Fibroblast of the conjunctiva (primary cell): ENCODE measurements at regions not wholly inside any gene's neighbourhood (a gene's known extent, or its start where the extent isn't known, plus 50 kb on each side); places are given as distances from the start of the nearest gene placed in this dataset.
"Not testable (repeated sequence)": the region's sequence is repeated elsewhere in the genome, so short reads cannot be mapped to it uniquely, and the experiment has no call there.

Experiments used
- DNase-seq: peaks from one replicate; pipeline ENCODE4 v3.0.0-alpha.2; 2010; ENCODE audit warnings: low read depth

GRCh38 chr1:147062956-147063355 is 109.3 kb downstream of the PRKAB2 start:
- no peak for DNase-seq

GRCh38 chr1:147061880-147062279 is 110.4 kb downstream of the PRKAB2 start:
- DNase-seq, result not testable (repeated sequence)

GRCh38 chr1:147053269-147053668 is 115.1 kb downstream of the NBPF12 start:
- no peak for DNase-seq

- DNase-seq, result no peak
These were observed 114.6 kb downstream of the NBPF12 start for GRCh38 chr1:147052677-147053076.

GRCh38 chr1:147052143-147052542 is 114.0 kb downstream of the NBPF12 start:
- DNase-seq, result no peak

GRCh38 chr1:147051136-147051535 is 113.0 kb downstream of the NBPF12 start:
- DNase-seq, result no peak

- DNase-seq, result no peak
These were observed 112.5 kb downstream of the NBPF12 start for GRCh38 chr1:147050654-147051053.

GRCh38 chr1:147046863-147047394 is 108.8 kb downstream of the NBPF12 start:
- not testable (repeated sequence) for DNase-seq

- no peak for DNase-seq
These were observed 108.2 kb downstream of the NBPF12 start for GRCh38 chr1:147046189-147046862.
